HepG2 (cell line): ENCODE measurements at regions not wholly inside any gene's neighbourhood (a gene's known extent, or its start where the extent isn't known, plus 50 kb on each side); places are given as distances from the start of the nearest gene placed in this dataset.

Source experiments
- AHR ChIP-seq: IDR thresholded peaks from 2 replicates; pipeline ENCODE4 v1.6.1; 2018; ENCODE audit warnings: missing genetic modification reagents, missing compliant biosample characterization
- ARID5B ChIP-seq: IDR thresholded peaks from 2 replicates; pipeline ENCODE4 v1.4.0; 2020; ENCODE audit warnings: mild to moderate bottlenecking, missing genetic modification reagents
- BCL6 ChIP-seq: IDR thresholded peaks from 2 replicates; pipeline ENCODE4 v1.6.1; 2016; ENCODE audit warnings: missing genetic modification reagents, missing compliant biosample characterization
- CREM ChIP-seq, 2 experiments: sonication (generic) in 1 of 2; formaldehyde crosslinking in 1 of 2; IDR thresholded peaks; 2 replicates each; pipeline versions ENCODE4 v1.4.0 to v1.6.1; 2016 to 2020; ENCODE audit warnings: antibody characterized with exemption in 1 of 2, mild to moderate bottlenecking in 1 of 2, missing genetic modification reagents in 1 of 2
- DR1 ChIP-seq: sonication (generic); formaldehyde crosslinking; IDR thresholded peaks from 2 replicates; pipeline ENCODE4 v1.8.0; 2021; ENCODE audit warnings: mild to moderate bottlenecking, missing genetic modification reagents, inconsistent platforms
- FOSL2 ChIP-seq: sonication (generic); formaldehyde crosslinking; IDR thresholded peaks from 2 replicates; pipeline ENCODE4 v1.4.0; 2020; ENCODE audit warnings: missing genetic modification reagents
- FOXA1 ChIP-seq, 2 experiments: fragments of 450-650 bp in 1 of 2; sonication (generic) in 1 of 2; formaldehyde crosslinking in 1 of 2; IDR thresholded peaks; 2 replicates each; pipeline versions ENCODE4 v1.4.0 to v1.6.1; 2016 to 2020; ENCODE audit warnings: missing genetic modification reagents in 1 of 2
- FOXA3 ChIP-seq: IDR thresholded peaks from 2 replicates; pipeline ENCODE4 v1.6.1; 2016; ENCODE audit warnings: missing genetic modification reagents, missing compliant biosample characterization
- FOXK1 ChIP-seq: sonication (generic); formaldehyde crosslinking; IDR thresholded peaks from 2 replicates; pipeline ENCODE4 v1.4.0; 2020; ENCODE audit warnings: low read depth, missing genetic modification reagents, borderline replicate concordance
- GATAD2A ChIP-seq: IDR thresholded peaks from 2 replicates; pipeline ENCODE4 v1.6.1; 2016
- HDAC6 ChIP-seq: fragments of 200-600 bp; sonication (generic); IDR thresholded peaks from 2 replicates; pipeline ENCODE4 v1.7.0; 2017; ENCODE audit warnings: mild to moderate bottlenecking, antibody characterized with exemption, low read length, low read depth
- KAT2B ChIP-seq: fragments of 150-350 bp; IDR thresholded peaks from 2 replicates; pipeline ENCODE4 v1.6.1; 2014; ENCODE audit warnings: low read depth, low read length, borderline replicate concordance
- KAT7 ChIP-seq: IDR thresholded peaks from 2 replicates; pipeline ENCODE4 v1.6.1; 2018; ENCODE audit warnings: borderline replicate concordance, missing compliant biosample characterization
- MXD4 ChIP-seq: IDR thresholded peaks from 2 replicates; pipeline ENCODE4 v1.6.1; 2016; ENCODE audit warnings: mild to moderate bottlenecking, missing biosample characterization, missing genetic modification reagents
- NR3C1 ChIP-seq: sonication (generic); formaldehyde crosslinking; IDR thresholded peaks from 2 replicates; pipeline ENCODE4 v1.4.0; 2020; ENCODE audit warnings: missing genetic modification reagents
- RFX1 ChIP-seq: fragments of 450-650 bp; IDR thresholded peaks from 2 replicates; pipeline ENCODE4 v1.6.1; 2017
- RFX5 ChIP-seq: IDR thresholded peaks from 2 replicates; pipeline ENCODE4 v1.6.1; 2011; ENCODE audit warnings: low read depth, low read length, improper control_type of control experiment
- SALL1 ChIP-seq: sonication (generic); formaldehyde crosslinking; IDR thresholded peaks from 2 replicates; pipeline ENCODE4 v1.8.0; 2022; ENCODE audit warnings: mild to moderate bottlenecking, missing genetic modification reagents
- SATB2 ChIP-seq: sonication (generic); formaldehyde crosslinking; IDR thresholded peaks from 2 replicates; pipeline ENCODE4 v1.5.0; 2020; ENCODE audit warnings: missing genetic modification reagents
- SMAD3 ChIP-seq: sonication (generic); formaldehyde crosslinking; IDR thresholded peaks from 2 replicates; pipeline ENCODE4 v1.4.0; 2020; ENCODE audit warnings: missing genetic modification reagents
- SMYD3 ChIP-seq: sonication (generic); formaldehyde crosslinking; IDR thresholded peaks from 2 replicates; pipeline ENCODE4 v1.8.1; 2023; ENCODE audit warnings: mild to moderate bottlenecking, missing genetic modification reagents
- SNAPC2 ChIP-seq: sonication (generic); formaldehyde crosslinking; IDR thresholded peaks from 2 replicates; pipeline ENCODE4 v1.8.1; 2022; ENCODE audit warnings: mild to moderate bottlenecking, missing genetic modification reagents
- SOX13 ChIP-seq, 3 experiments: fragments of 450-650 bp in 1 of 3; sonication (generic) in 1 of 3; formaldehyde crosslinking in 1 of 3; IDR thresholded peaks in 2 of 3; conservative IDR thresholded peaks in 1 of 3; 2 replicates each; pipeline versions ENCODE4 v1.5.0 to v1.6.1; 2016 to 2020; ENCODE audit warnings: antibody characterized with exemption in 1 of 3, mild to moderate bottlenecking in 1 of 3, missing compliant biosample characterization in 1 of 3, missing genetic modification reagents in 1 of 3, moderate library complexity in 1 of 3
- ZFX ChIP-seq: sonication (generic); formaldehyde crosslinking; IDR thresholded peaks from 2 replicates; pipeline ENCODE4 v1.4.0; 2020; ENCODE audit warnings: mild to moderate bottlenecking, low read depth, missing genetic modification reagents, moderate library complexity
- ZMAT5 ChIP-seq: sonication (generic); formaldehyde crosslinking; IDR thresholded peaks from 2 replicates; pipeline ENCODE4 v1.5.0; 2020; ENCODE audit warnings: mild to moderate bottlenecking, low read depth, missing genetic modification reagents, borderline replicate concordance
- ZNF772 ChIP-seq: sonication (generic); formaldehyde crosslinking; IDR thresholded peaks from 2 replicates; pipeline ENCODE4 v1.5.0; 2020; ENCODE audit warnings: mild to moderate bottlenecking, missing genetic modification reagents
- TF ChIP-seq, protein P1 (sequence below): IDR thresholded peaks from 2 replicates; pipeline ENCODE4 v1.6.1; 2018; ENCODE audit warnings: missing genetic modification reagents, mild to moderate bottlenecking, missing compliant biosample characterization

DNA sequence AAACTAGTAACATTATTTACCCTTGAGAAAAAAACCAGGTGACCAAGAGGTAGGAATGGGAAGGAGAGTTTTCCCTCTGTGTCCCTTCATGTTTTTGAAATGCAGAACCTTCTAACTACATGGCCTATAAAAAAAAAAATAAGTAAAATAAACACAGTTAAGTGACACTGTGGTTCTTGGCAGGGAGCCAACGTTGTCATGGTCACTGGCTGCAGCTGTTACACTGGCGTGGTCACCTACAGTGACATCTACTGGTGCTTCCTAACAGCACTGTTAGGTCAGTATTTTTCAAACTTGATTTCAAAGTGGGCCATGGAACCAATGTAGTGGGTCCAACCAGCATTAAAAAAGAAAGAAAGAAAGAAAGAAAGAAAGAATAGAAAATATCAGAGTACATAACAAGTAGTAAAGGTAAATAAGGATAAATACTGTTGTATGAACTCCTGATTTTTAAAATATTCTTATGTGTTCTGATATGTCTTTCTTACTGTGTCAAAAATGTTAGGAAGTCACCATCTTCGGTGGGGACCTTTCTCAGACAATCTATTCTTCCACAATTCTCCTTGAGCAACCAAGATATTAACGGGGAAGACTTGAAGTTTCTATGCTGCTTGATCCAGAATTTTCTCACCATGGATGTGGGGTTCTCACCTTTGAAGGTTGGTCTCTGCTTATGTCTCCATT, 59.1 kb upstream of the PJA2 start (continued):
- TF ChIP-seq ARID5B (CRISPR knock-in tag) = peak; percentile 53
- TF ChIP-seq FOXA3 (CRISPR knock-in tag) = peak; percentile 84
- no peak for TF ChIP-seq SATB2 (CRISPR knock-in tag)
- TF ChIP-seq KAT2B = no peak
- TF ChIP-seq SALL1 (CRISPR knock-in tag) = peak; percentile 33; the same call in 1 of the 2 replicates
- no peak for TF ChIP-seq NR3C1 (CRISPR knock-in tag)
- no peak for TF ChIP-seq ZMAT5 (CRISPR knock-in tag)
- TF ChIP-seq DR1 (CRISPR knock-in tag) = no peak
- TF ChIP-seq FOSL2 (CRISPR knock-in tag) = peak; percentile 46
- 0 out of 2 replicates have a peak, but pooled peaks have one; percentile 20 for TF ChIP-seq ZFX (CRISPR knock-in tag)
- no peak for TF ChIP-seq FOXA1 (IDR thresholded peaks at IDR 0.05)
- TF ChIP-seq FOXA1 (CRISPR knock-in tag; IDR thresholded peaks at IDR 0.05) = peak; percentile 84
- TF ChIP-seq ZNF772 (CRISPR knock-in tag) = no peak
- 0 out of 2 replicates have a peak, but pooled peaks have one; percentile 24 for TF ChIP-seq CREM (IDR thresholded peaks at IDR 0.05)
- TF ChIP-seq CREM (CRISPR knock-in tag; IDR thresholded peaks at IDR 0.05) = no peak
- TF ChIP-seq SMAD3 (CRISPR knock-in tag) = 0 out of 2 replicates have a peak, but pooled peaks have one; percentile 49
- TF ChIP-seq HDAC6 = no peak
- no peak for TF ChIP-seq AHR (CRISPR knock-in tag)
- TF ChIP-seq KAT7 = no peak
- TF ChIP-seq BCL6 = 0 out of 2 replicates have a peak, but pooled peaks have one; percentile 13
- peak; percentile 47 for TF ChIP-seq GATAD2A
- TF ChIP-seq, protein P1, sequence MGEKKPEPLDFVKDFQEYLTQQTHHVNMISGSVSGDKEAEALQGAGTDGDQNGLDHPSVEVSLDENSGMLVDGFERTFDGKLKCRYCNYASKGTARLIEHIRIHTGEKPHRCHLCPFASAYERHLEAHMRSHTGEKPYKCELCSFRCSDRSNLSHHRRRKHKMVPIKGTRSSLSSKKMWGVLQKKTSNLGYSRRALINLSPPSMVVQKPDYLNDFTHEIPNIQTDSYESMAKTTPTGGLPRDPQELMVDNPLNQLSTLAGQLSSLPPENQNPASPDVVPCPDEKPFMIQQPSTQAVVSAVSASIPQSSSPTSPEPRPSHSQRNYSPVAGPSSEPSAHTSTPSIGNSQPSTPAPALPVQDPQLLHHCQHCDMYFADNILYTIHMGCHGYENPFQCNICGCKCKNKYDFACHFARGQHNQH (CRISPR knock-in tag) = peak; percentile 81; the same call in 1 of the 2 replicates
- no peak for TF ChIP-seq SOX13 (IDR thresholded peaks at IDR 0.05)
- TF ChIP-seq SOX13 (CRISPR knock-in tag; conservative IDR thresholded peaks at IDR 0.05 in 1 of 2, IDR thresholded peaks at IDR 0.05 in 1 of 2) = 0 out of 4 replicates have a peak, but pooled peaks of 1 of the 2 experiments have one; percentile 11
- peak; percentile 79 for TF ChIP-seq RFX1
- peak; percentile 38; the same call in 1 of the 2 replicates for TF ChIP-seq MXD4
- TF ChIP-seq SNAPC2 (CRISPR knock-in tag) = no peak
- no peak for TF ChIP-seq RFX5
- peak; percentile 65; the same call in 1 of the 2 replicates for TF ChIP-seq FOXK1 (CRISPR knock-in tag)
- no peak for TF ChIP-seq SMYD3
